Tibial artery (tissue), 4 donors: ENCODE measurements at regions not wholly inside any gene's neighbourhood (a gene's known extent, or its start where the extent isn't known, plus 50 kb on each side); places are given as distances from the start of the nearest gene placed in this dataset.

ENCODE experiments used
- DNase-seq, 2 donors: peaks; one replicate each; pipeline ENCODE4 v3.0.0-alpha.2; 2019
- H3K27ac ChIP-seq, 2 donors: fragments of 200-600 bp; sonication (generic) in 1 of 2; 1 replicate in 1 of 2; 2 replicates in 1 of 2; pipeline ENCODE4 v1.5.1; 2018 to 2019; ENCODE audit warnings: mild to moderate bottlenecking in 1 of 2
- H3K27me3 ChIP-seq, 2 donors: fragments of 200-600 bp; sonication (generic) in 1 of 2; one replicate each; pipeline versions ENCODE4 v1.5.1 to v1.6.0; 2016 to 2019
- H3K36me3 ChIP-seq, 3 donors: fragments of 200-600 bp; sonication (generic) in 2 of 3; one replicate each; pipeline ENCODE4 v1.5.1; 2016 to 2019; ENCODE audit warnings: mild to moderate bottlenecking in 2 of 3
- H3K4me1 ChIP-seq, 4 donors: fragments of 200-600 bp; sonication (generic) in 2 of 4; 1 replicate in 3 of 4; 2 replicates in 1 of 4; pipeline ENCODE4 v1.5.1; 2016 to 2019
- H3K4me3 ChIP-seq, 2 donors: fragments of 200-600 bp; sonication (generic) in 1 of 2; 1 replicate in 1 of 2; 2 replicates in 1 of 2; pipeline ENCODE4 v1.5.1; 2018 to 2019; ENCODE audit warnings: mild to moderate bottlenecking in 2 of 2
- H3K9me3 ChIP-seq, 3 donors: fragments of 200-600 bp; sonication (generic) in 1 of 3; one replicate each; pipeline ENCODE4 v1.5.1; 2016 to 2019
- intact Hi-C: fragments of 100-400 bp; cut with DNase I; formaldehyde crosslinking; loops from one replicate; pipeline ENCODE4 v1.15.0; 2023; ENCODE audit warnings: low total_unique reads
- TF ChIP-seq, protein P1 (sequence below), 2 experiments: fragments of 200-600 bp in 1 of 2; fragments of 450-650 bp in 1 of 2; IDR thresholded peaks; one replicate each; pipeline ENCODE4 v1.5.1; 2017 to 2019; ENCODE audit warnings: antibody characterized with exemption in 2 of 2, mild to moderate bottlenecking in 1 of 2, moderate library complexity in 1 of 2

DNA sequence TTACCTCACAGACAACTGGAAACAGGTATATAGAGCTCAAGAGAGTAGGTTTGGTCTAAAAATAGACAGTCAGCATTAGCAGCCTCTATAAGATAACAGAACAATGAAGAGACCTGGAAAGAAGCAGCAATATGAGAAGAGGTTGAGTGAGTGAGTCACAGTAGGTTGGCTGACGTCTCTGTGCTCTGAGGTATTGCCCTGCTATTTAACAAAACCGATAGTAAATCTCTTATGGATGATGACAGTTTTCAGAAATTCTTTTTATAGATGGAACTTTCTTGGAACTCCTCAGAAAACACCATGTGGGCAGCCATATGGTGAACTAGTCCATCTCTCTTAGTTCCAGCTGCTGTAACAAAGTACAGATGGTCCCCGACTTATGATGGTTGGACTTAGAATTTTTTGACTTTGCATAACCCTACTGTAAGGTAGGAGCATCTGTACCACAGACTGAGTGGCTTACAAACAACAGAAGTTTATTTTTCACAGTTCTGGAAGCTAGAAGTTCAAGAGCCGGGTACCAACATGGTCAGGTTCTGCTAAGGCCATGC, 123.5 kb downstream of the MBD2 start:
- no peak for DNase-seq
- Histone ChIP-seq H3K9me3 (no peaks in the 10 kb centered on the region), H3K4me1 (no peaks in the 10 kb centered on the region), H3K36me3 (no peaks in the 10 kb centered on the region), H3K27ac (no peak overlapping the region), H3K4me3 (no peak overlapping the region), H3K27me3 (no peaks in the 10 kb centered on the region)
- TF ChIP-seq, protein P1, sequence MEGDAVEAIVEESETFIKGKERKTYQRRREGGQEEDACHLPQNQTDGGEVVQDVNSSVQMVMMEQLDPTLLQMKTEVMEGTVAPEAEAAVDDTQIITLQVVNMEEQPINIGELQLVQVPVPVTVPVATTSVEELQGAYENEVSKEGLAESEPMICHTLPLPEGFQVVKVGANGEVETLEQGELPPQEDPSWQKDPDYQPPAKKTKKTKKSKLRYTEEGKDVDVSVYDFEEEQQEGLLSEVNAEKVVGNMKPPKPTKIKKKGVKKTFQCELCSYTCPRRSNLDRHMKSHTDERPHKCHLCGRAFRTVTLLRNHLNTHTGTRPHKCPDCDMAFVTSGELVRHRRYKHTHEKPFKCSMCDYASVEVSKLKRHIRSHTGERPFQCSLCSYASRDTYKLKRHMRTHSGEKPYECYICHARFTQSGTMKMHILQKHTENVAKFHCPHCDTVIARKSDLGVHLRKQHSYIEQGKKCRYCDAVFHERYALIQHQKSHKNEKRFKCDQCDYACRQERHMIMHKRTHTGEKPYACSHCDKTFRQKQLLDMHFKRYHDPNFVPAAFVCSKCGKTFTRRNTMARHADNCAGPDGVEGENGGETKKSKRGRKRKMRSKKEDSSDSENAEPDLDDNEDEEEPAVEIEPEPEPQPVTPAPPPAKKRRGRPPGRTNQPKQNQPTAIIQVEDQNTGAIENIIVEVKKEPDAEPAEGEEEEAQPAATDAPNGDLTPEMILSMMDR (IDR thresholded peaks at IDR 0.05) = no peak
- intact Hi-C loops = no loop called here

DNA sequence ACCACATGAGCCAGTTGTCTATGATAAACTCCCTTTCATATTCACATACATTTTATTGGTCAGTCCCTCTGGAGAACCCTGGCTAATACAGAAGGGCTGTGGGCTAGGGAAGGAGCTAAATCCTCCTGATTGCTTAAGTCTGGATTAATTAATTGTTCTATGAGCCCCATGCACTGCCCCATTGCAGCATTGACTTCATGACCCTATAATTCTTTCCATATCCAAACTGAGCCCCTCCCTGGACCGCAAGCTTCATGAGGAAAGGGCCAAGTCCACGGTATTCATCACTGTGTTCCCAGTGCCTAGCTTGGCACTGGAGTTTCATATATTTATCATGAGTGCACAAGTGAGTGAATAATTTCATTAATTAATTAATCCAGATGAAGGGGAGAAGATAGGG, 124.0 kb downstream of the MBD2 start:
- Histone ChIP-seq H3K9me3 (no peaks in the 10 kb centered on the region), H3K27ac (no peak overlapping the region), H3K27me3 (no peaks in the 10 kb centered on the region), H3K4me3 (no peak overlapping the region), H3K4me1 (no peaks in the 10 kb centered on the region), H3K36me3 (no peaks in the 10 kb centered on the region)
- intact Hi-C loops = no loop called here
- TF ChIP-seq, protein P1 (IDR thresholded peaks at IDR 0.05) = no peak
- no peak for DNase-seq

DNA sequence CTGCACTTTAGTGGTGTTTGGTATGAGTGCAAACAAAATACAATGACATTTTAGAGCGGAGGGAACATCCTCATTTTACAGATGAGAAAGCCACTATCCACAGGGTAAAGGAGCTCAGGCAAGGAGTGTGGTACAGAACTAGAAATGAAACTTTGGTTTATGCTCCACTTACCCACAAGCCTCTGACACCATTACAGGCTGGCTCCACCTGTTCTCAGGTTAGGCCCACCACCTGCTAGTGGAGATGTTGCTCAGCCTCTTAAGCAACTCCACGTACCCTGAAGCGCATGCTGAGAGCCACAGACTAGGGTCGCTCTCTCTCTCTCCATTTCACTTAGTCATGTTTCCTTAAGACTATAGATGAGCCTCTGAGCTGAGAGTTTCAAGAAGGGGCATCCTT, 130.0 kb downstream of the MBD2 start:
- Histone ChIP-seq H3K4me1 (no peaks in the 10 kb centered on the region), H3K4me3 (no peak overlapping the region), H3K36me3 (no peaks in the 10 kb centered on the region), H3K27ac (no peak overlapping the region), H3K9me3 (no peaks in the 10 kb centered on the region), H3K27me3 (no peaks in the 10 kb centered on the region)
- intact Hi-C loops = no loop called here
- no peak for DNase-seq
- TF ChIP-seq, protein P1 (IDR thresholded peaks at IDR 0.05) = no peak

DNA sequence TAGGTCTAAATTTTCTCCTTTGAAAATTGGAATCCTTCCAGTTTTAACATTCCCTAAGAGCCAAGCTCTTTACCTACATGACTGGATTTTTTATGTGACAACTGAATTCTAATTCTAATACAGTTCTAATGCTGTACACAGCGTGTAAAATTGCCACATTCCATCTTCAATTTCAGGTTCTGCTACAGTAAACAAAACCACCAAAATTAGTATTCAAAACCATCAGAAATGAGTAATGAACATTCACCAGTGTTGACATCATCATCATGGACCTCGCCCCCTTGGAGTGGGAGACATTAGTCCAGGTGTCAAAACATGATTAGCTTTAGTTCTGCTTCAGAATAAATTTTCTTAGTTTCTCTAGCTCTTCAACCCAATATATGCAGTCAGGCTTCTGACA, 133.6 kb downstream of the MBD2 start:
- H3K4me3 ChIP-seq = no peak overlapping the region
- H3K4me1 ChIP-seq = no peaks in the 10 kb centered on the region
- no peak overlapping the region for H3K27ac ChIP-seq
- no peaks in the 10 kb centered on the region for H3K9me3 ChIP-seq
- no peaks in the 10 kb centered on the region for H3K36me3 ChIP-seq
- H3K27me3 ChIP-seq = no peaks in the 10 kb centered on the region
- TF ChIP-seq, protein P1 (IDR thresholded peaks at IDR 0.05) = no peak
- no peak for DNase-seq
- intact Hi-C loops = no loop called here

DNA sequence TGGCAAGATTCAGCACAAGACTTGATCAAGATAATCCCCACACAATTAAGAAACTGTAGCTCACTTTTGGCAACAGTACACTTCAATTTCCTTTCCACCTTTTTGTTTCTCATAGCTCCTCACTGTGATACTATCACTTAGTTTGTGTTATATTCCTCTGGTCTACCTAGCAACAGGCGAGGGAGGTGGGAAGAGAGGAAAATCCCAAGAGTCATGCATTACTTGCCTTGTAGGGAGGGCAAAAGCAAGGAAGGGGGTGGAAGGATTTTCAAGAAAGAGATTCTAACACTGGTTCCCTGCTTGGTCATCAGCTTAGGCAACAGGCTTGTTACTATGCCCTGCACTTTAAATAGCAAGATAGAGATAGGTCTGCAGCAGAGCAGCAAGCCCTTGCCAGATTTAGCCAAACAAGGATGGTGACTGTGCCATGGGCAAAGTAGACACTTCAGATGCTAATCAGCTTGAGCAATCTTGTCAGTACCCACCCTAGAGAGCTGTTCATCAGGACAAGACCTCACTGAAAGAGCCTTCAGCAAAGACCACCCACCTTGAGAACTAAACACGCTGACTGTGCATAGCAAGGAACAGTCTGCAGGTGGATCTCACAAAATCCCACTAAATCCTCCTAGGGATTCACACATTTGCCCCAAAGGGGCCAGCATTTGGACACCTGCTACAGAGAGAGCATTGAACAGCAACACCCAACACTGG, 134.6 kb downstream of the MBD2 start:
- DNase-seq = no peak
- intact Hi-C loops = no loop called here

More for the DNA sequence above, 134.6 kb downstream of the MBD2 start:
- H3K27ac ChIP-seq = no peak overlapping the region
- no peaks in the 10 kb centered on the region for H3K36me3 ChIP-seq
- no peak overlapping the region for H3K4me3 ChIP-seq
- no peaks in the 10 kb centered on the region for H3K9me3 ChIP-seq
- no peaks in the 10 kb centered on the region for H3K27me3 ChIP-seq
- H3K4me1 ChIP-seq = no peaks in the 10 kb centered on the region
- TF ChIP-seq, protein P1 (IDR thresholded peaks at IDR 0.05) = no peak
